ENCODE measurements at regions not wholly inside any gene's neighbourhood (a gene's known extent, or its start where the extent isn't known, plus 50 kb on each side); places are given as distances from the start of the nearest gene placed in this dataset.
"Not testable (repeated sequence)": the region's sequence is repeated elsewhere in the genome, so short reads cannot be mapped to it uniquely, and the experiment has no call there.

GRCh38 chr2:16199882-16200553 is 259.7 kb downstream of the MYCN start:
- no peak for DNase-seq (ENCODE audit: low read depth)

GRCh38 chr2:16199241-16199640 is 258.9 kb downstream of the MYCN start:
- not testable (repeated sequence) for DNase-seq (ENCODE audit: low read depth)

DNA sequence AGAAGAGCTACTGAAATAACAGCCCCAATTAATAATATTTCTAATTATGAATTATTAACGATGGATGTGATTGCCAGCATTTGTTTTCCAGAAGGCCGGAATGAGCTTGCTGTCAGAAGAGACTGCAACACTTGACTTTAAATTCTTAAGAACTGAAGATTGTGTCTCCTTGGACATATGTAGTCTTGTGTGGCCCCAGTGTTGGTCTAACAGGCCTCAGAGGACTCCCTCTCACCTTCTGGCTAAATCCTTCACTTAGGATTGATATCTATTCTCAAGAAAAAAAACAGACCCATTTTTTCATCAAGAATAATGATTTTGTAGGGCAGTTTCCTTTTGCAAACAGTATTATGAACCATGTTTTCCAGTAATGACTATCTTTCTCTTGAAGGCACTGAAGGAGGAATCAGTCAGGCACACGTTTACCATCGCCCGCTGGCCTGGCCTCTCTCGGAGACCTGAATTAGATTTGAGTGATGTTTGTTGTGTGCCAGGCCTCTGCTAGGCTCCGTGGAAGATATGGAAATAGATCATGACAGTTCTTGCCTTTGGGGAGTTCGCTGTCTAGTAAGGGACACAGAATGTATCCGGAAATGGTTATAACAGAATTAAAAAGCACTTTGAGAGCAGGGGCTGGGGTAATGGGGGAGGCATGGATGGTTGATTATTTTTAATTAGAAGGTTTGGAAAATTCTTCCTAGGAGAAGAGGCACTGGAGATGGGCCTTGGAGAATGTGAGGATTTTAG is 258.0 kb downstream of the MYCN start:
- DNase-seq (ENCODE audit: low read depth): no peak

GRCh38 chr2:16197504-16198147 is 257.3 kb downstream of the MYCN start:
- DNase-seq (ENCODE audit: low read depth): no peak

- DNase-seq (ENCODE audit: low read depth): no peak
Measured at GRCh38 chr2:16196687-16197503, 256.5 kb downstream of the MYCN start.

DNA sequence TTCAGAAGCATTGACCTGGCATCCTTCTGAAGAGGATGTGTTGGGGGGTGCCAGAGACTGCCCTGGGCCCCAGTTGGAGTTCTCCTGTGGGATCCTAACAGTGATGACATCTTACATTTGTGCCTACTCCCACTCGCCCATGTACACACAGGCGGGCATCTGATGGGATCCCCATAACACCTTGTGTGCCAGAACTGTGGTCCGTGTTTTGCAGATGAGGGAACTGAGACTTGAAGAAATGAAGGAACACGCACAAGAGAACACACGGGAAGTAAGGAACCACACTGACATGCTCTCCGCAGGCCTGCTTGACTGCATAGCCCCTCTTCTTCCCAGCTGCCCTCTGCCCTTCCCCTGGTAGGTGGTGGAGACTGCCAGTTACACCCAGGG is 255.3 kb downstream of the MYCN start:
- DNase-seq (ENCODE audit: low read depth): no peak

GRCh38 chr2:16194931-16195680 is 254.8 kb downstream of the MYCN start:
- DNase-seq (ENCODE audit: low read depth): no peak

DNA sequence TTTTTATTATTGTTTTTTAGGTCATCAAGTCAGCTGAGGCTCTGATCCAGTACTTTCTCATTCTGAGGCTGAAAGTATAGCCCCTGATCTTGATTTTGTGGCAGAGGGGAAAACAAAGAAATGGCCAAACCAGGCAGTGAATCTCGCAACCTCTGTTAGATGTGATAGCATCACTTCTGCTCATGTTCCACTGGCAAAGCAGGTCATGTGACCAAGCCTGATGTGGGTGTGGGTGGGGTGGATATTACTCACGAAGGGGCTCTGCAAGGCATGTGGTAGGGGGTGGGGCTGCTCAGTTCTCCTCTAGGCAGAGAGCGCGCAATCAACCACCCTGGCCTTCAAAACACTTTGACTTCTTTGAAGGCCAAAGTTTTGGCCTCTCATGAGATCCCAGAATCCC is 254.2 kb downstream of the MYCN start:
- no peak for DNase-seq (ENCODE audit: low read depth)

- DNase-seq (ENCODE audit: low read depth): no peak
Measured at GRCh38 chr2:16194096-16194390, 253.7 kb downstream of the MYCN start.

GRCh38 chr2:16192416-16193216 is 252.3 kb downstream of the MYCN start:
- DNase-seq (ENCODE audit: low read depth): no peak

GRCh38 chr2:16191431-16192200 is 251.3 kb downstream of the MYCN start:
- no peak for DNase-seq (ENCODE audit: low read depth)

DNA sequence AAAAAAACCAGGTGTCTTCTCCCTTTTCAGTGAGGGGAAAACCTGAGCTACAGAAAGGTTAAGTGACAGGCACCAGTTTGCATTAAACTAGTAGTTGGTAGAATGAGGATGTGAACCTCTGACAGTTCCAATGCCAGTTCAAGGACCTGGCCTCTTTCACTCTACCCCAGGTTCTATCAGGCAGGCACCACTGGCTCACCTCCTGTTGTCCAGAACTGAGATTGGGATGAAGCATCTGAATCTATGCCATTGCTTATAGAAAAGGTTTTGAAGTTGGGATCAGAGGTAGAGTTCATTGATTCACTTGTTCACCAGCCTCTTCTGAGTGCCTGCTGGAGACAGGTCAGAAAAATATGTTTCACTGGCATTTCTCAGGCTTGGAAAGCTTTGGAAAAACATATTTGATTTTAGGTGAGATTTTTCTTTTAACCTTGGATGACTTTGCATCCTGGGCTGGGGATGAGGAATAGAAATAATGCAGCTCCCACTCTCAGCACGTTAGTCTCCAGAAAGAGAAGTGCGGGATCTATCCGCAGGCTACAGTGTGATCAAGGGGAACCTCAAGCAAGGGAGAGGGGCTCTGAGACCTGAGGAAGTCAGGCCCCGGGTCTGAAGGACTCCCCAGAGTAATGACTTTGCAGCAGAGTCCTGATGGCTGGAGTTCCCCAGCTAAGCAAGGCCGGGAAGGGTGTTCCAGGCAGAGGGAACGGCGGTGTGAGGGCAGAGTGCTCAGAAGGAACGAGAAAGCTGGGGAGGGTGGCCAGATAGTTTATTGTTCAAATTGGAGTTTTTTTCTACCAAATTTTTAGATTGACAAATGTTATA is 250.3 kb downstream of the MYCN start:
- no peak for DNase-seq (ENCODE audit: low read depth)

DNA sequence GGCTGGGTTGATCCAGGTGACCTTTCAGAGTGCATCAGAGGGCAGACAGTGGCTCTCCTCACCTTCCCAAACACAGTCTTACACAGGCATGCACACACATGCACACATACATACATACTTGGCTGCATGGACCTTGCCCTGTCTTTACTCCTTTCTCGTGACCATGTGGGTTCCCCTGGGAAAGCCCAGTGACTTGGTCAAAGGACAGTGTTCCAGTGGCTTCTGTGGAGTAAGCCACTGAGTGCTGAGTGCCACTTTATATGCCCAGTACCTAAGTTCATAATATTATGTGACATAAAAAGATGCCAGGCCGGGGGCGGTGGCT is 249.4 kb downstream of the MYCN start:
- DNase-seq (ENCODE audit: low read depth): no peak

GRCh38 chr2:16189029-16189835 is 248.9 kb downstream of the MYCN start:
- no peak for DNase-seq (ENCODE audit: low read depth)

GRCh38 chr2:16188261-16188890 is 248.0 kb downstream of the MYCN start:
- no peak for DNase-seq (ENCODE audit: low read depth)

DNA sequence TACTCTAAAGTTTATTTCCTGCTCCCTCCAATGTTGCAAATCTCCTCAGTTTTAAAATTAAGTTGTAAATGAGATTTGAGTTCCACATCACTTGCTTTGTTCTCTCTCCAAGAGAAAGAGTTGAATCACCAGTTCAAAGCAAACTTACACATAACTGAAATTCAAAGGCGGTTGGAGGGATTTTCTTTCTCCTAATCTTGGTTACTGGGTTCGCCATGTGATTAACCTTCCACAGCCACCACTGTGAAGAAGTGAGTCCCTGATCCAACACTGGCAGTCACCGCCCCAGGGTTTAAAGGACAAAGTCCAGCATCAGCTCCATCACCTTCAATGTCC is 247.1 kb downstream of the MYCN start:
- no peak for DNase-seq (ENCODE audit: low read depth)

GRCh38 chr2:16186661-16187481 is 246.5 kb downstream of the MYCN start:
- no peak for DNase-seq (ENCODE audit: low read depth)
